ENCODE measurements at regions not wholly inside any gene's neighbourhood (a gene's known extent, or its start where the extent isn't known, plus 50 kb on each side); places are given as distances from the start of the nearest gene placed in this dataset.

DNA sequence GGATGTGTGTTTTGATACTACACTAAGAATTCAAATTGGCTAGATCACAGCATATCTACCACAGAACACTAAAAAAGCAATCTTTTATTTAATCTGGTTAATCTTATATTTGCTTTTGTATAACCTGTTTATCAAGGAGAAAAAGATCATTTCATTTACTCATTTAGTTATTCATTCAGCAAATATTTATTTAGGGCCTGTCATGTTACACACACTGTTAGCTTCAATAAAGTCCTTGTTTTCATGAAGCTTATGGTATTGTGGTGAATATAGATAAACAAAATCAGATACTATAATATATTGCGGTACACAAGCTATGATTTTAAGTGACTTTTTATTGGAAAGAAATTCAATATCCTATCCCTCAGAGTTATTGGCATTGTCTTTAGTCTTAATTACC lies 350.8 kb downstream of the LRFN5 start:
- TF ChIP-seq POLR2A (IDR thresholded peaks at IDR 0.05) = no peak
- TF ChIP-seq CTCF (IDR thresholded peaks at IDR 0.05) = no peak

Measured in lower leg skin (tissue), 3 donors.